Subcutaneous abdominal adipose tissue (tissue), 5 donors: ENCODE measurements at regions not wholly inside any gene's neighbourhood (a gene's known extent, or its start where the extent isn't known, plus 50 kb on each side); places are given as distances from the start of the nearest gene placed in this dataset.

Experiments
- H3K27ac ChIP-seq: one replicate; pipeline ENCODE4 v1.7.0; 2013; ENCODE audit warnings: low read depth, mild to moderate bottlenecking, inconsistent platforms, low read length, moderate library complexity
- H3K27me3 ChIP-seq, 5 donors: one replicate each; pipeline ENCODE4 v1.7.0; 2013; ENCODE audit warnings: low read length in 5 of 5, inconsistent platforms in 1 of 5; ENCODE audit not compliant: control insufficient read depth in 5 of 5, insufficient read depth in 4 of 5
- H3K36me3 ChIP-seq, 5 donors: one replicate each; pipeline ENCODE4 v1.7.0; 2013; ENCODE audit warnings: low read length in 5 of 5; ENCODE audit not compliant: control insufficient read depth in 5 of 5, insufficient read depth in 5 of 5
- H3K4me1 ChIP-seq, 5 donors: one replicate each; pipeline ENCODE4 v1.7.0; 2013; ENCODE audit warnings: low read length in 5 of 5, mild to moderate bottlenecking in 3 of 5, moderate library complexity in 1 of 5; ENCODE audit not compliant: control insufficient read depth in 5 of 5, insufficient read depth in 5 of 5
- H3K4me3 ChIP-seq, 5 donors: one replicate each; pipeline ENCODE4 v1.7.0; 2013; ENCODE audit warnings: low read length in 5 of 5, low read depth in 1 of 5
- H3K9ac ChIP-seq, 5 donors: one replicate each; pipeline ENCODE4 v1.7.0; 2013; ENCODE audit warnings: low read length in 5 of 5, mild to moderate bottlenecking in 4 of 5, moderate library complexity in 3 of 5
- H3K9me3 ChIP-seq, 5 donors: one replicate each; pipeline ENCODE4 v1.7.0; 2013; ENCODE audit warnings: low read length in 5 of 5; ENCODE audit not compliant: control insufficient read depth in 5 of 5
- donor health status: healthy.
- donor health status: healthy.
- donor health status: healthy.
- donor health status: healthy.
- donor health status: healthy.

DNA sequence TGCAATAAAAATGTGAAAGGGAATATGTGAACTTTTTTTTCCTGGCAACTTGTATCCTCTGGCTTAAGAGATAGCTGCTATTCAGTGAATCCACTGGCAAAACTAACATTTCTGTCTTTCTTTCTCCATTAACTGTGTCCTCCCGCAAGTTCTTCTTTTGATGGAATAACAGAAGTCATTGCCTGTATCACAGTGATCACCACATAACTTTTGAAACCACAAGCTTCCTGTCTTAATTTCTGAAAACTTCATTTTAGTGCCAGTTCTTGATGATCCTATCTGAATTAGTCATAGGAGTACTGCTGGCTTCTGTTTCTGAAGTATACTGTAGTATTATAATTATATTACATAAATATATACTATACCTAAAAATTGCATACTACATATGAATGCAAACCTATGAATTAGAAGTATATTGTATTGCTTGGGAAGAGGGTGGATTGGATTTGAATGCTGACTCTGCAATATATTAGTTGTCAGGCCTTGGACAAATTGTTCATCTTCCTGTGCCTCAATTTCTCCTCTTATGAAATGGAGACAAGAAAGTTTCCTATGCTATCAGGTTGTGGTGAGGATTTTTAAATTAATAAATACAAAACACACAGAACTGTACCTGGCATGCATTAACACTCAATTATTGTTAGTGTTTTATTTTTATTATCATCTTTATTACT lies 441.6 kb downstream of the CETN3 start:
- H3K27ac ChIP-seq = no peak overlapping the region
- H3K36me3 ChIP-seq = no peaks in the 10 kb centered on the region
- H3K27me3 ChIP-seq = no peaks in the 10 kb centered on the region

DNA sequence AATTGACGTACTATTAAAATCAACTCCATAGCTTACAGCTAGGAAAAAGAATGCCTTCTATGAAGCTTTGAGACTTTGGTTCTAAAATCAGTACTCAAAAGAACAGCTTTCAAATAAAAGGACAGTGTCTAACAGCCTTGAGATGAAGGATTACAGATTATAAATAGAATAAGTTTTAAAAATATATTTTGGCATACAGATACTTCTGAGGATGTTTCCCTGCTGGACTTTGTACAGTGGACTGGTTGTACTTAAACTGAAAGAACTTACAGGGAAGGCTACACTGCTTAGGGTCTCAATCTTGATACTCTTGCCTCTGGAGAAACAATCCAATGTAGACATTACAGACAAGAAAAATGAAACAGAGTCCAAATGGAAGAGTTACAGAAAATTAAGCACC lies 452.7 kb downstream of the CETN3 start:
- H3K9me3 ChIP-seq = no peaks in the 10 kb centered on the region
- H3K4me1 ChIP-seq = no peaks in the 10 kb centered on the region
- H3K27ac ChIP-seq = no peak overlapping the region
- H3K4me3 ChIP-seq = no peak overlapping the region
- no peak overlapping the region for H3K9ac ChIP-seq
- H3K36me3 ChIP-seq = no peaks in the 10 kb centered on the region
- H3K27me3 ChIP-seq = no peaks in the 10 kb centered on the region

More for the DNA sequence above, 441.6 kb downstream of the CETN3 start:
- Histone ChIP-seq H3K4me3 (no peak overlapping the region), H3K9me3 (no peaks in the 10 kb centered on the region), H3K9ac (no peak overlapping the region), H3K4me1 (no peaks in the 10 kb centered on the region)

DNA sequence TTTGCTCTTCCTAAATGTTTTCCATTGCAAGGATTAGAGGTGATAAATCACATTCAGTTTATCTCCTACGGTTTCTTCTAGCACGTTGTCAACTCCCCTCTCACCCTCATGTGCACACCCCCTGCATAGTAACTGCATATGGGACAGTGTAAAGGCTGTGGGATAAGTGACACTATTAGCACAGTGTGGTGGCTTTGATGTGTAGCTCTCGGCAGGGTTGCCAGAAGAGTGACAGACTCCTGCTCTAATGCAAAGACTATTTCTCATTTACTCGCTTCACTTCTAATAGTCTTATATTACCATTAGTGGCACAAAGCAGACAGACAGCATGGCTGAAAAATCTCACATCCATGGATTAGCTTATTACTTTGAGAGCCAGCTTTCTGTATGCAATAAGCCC lies 454.6 kb downstream of the CETN3 start:
- Histone ChIP-seq H3K27me3 (no peaks in the 10 kb centered on the region), H3K27ac (no peak overlapping the region), H3K4me1 (no peaks in the 10 kb centered on the region), H3K9ac (no peak overlapping the region), H3K4me3 (no peak overlapping the region), H3K36me3 (no peaks in the 10 kb centered on the region), H3K9me3 (no peaks in the 10 kb centered on the region)

DNA sequence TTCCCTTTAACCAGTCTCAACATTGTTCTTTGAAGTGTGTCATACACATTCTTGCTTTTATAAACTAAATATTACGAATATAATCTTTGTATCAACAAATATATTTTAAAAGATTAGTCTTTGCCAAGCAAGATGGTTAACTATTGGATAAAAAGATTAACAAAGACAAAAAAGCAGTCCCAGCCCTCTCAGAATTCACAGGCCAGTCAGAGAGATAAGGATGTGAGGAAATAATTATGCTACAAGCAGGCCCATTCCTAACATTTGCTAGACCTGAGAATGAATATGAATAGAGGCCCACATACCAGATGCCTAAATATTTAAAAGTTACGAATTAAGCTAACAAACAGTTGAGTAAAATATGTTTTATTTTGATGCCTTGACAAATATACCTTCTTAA lies 457.7 kb downstream of the CETN3 start:
- H3K36me3 ChIP-seq = no peaks in the 10 kb centered on the region
- no peak overlapping the region for H3K27ac ChIP-seq
- H3K4me1 ChIP-seq = no peaks in the 10 kb centered on the region
- H3K9me3 ChIP-seq = no peaks in the 10 kb centered on the region
- no peak overlapping the region for H3K4me3 ChIP-seq
- no peak overlapping the region for H3K9ac ChIP-seq
- H3K27me3 ChIP-seq = no peaks in the 10 kb centered on the region

DNA sequence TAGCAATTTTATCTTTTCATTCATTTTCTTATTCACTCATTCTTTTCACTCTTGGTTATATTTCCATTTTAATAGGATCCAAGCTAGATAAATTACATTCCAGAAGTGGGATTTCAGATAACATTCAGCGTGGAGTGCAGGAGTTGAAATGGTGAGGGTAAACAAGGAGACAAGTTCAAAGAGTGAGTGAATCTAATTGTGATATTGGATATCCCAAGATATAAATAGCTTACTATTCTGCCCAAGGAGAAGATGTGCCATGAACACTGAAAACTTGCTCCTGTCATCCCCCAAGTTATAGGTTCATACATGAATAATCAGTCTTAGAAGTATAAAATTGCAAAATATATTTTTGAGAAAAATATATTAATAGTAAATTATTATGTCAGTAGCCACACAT lies 459.3 kb downstream of the CETN3 start:
- Histone ChIP-seq H3K4me3 (no peak overlapping the region), H3K9me3 (no peaks in the 10 kb centered on the region), H3K9ac (no peak overlapping the region), H3K27ac (no peak overlapping the region), H3K4me1 (no peaks in the 10 kb centered on the region), H3K27me3 (no peaks in the 10 kb centered on the region), H3K36me3 (no peaks in the 10 kb centered on the region)

DNA sequence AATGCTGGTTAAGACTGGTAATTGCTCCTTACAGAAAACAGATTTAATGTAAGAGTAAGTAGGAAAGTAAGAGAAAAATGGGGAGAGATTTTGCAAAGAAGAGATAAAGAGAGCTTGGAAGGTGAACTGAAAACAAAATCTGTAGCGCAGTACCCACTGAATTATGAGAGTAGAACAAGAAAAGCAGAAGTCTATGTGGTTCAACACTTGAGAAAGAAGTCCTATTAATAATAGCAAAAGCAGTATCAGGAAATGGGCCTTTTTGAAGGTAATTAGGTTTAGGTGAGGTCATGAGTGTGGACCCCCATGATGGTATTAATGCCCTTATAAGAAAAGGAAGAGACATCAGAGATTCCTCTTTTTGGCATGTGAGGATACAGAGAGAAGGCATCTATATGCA lies 460.6 kb downstream of the CETN3 start:
- Histone ChIP-seq H3K27me3 (no peaks in the 10 kb centered on the region), H3K27ac (no peak overlapping the region), H3K9me3 (no peaks in the 10 kb centered on the region), H3K36me3 (no peaks in the 10 kb centered on the region), H3K4me3 (no peak overlapping the region), H3K9ac (no peak overlapping the region), H3K4me1 (no peaks in the 10 kb centered on the region)

DNA sequence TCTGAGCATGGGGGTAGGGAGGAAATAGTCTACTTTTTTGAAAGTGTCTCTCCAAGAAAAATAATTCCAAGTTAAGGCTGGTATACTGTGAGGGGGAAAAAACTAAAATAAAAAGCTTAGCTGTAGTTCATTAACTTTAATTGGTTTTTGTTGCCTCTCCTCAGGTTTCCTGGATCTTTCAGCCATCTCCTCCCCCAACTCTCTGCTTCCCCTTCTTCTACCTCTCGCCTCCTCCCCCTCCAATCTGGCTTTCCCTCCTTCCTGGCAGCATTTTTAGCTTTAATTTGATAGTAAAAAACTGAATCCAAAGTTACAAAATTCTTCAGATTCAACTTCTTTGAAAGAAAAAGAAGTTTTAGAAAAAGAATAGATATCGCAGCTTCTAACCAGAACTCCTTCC lies 462.6 kb downstream of the CETN3 start:
- H3K36me3 ChIP-seq = no peaks in the 10 kb centered on the region
- H3K27me3 ChIP-seq = no peaks in the 10 kb centered on the region
- no peak overlapping the region for H3K9ac ChIP-seq
- H3K27ac ChIP-seq = no peak overlapping the region
- H3K4me3 ChIP-seq = no peak overlapping the region
- no peaks in the 10 kb centered on the region for H3K9me3 ChIP-seq
- H3K4me1 ChIP-seq = no peaks in the 10 kb centered on the region

DNA sequence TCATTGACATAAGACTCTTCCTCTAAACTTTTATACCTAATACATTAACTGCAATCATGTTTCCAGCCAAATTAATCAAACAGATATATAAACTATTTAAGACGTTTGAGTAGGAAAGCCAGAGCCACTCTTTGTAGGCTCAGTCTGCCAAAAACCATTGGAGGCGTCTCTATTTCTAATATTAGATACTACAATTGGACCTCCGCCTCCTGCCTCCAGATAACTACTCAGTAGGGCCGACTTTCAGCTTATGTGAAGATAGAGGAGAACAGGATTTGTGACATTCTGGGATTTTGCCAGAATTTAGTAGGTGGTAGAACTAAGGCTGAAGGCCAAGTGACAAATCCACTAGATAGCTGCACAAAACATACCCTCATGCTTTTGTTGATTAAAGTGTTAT lies 463.0 kb downstream of the CETN3 start:
- Histone ChIP-seq H3K36me3 (no peaks in the 10 kb centered on the region), H3K27ac (no peak overlapping the region), H3K4me3 (no peak overlapping the region), H3K27me3 (no peaks in the 10 kb centered on the region), H3K9ac (no peak overlapping the region), H3K9me3 (no peaks in the 10 kb centered on the region), H3K4me1 (no peaks in the 10 kb centered on the region)

DNA sequence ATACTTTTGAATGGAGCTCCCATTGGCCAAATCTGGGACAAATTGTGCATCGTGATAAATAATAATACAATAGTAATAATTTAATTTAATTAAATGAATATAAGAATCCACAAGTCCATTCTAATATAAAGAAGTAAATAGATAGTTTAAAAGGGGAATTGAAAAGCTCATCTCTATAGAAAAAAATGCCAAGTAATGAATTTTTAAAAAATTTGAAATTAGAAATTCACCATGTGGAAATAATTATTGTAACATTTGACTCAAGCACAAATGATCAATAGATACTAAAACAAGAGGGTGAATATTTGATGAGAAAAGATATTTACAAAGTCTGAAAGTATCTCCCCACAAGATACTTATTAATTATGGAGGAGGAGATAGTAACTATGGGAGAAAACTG lies 467.4 kb downstream of the CETN3 start:
- no peak overlapping the region for H3K27ac ChIP-seq
- no peaks in the 10 kb centered on the region for H3K36me3 ChIP-seq
- H3K4me1 ChIP-seq = no peaks in the 10 kb centered on the region
- H3K4me3 ChIP-seq = no peak overlapping the region
- no peaks in the 10 kb centered on the region for H3K27me3 ChIP-seq
- no peak overlapping the region for H3K9ac ChIP-seq
- H3K9me3 ChIP-seq = no peaks in the 10 kb centered on the region

DNA sequence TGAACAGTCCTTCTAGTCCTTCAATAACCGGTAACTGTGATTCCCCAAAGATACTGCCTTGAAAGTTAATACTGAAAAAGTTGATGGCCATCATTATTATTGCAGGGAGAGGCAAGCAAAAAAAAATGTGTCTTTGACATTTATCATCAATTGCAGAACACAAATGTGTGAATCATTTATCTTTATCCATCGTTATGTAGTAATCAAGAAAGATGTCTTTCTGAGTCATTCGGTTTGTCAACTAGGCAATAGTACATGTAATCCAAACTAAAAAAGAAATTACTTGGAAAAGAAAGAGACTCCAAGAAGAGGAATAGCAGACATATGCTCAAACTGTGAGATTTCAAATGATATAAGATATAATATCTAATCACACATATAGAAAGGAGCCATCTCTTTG lies 473.0 kb downstream of the CETN3 start:
- Histone ChIP-seq H3K4me3 (no peak overlapping the region), H3K9me3 (no peaks in the 10 kb centered on the region), H3K36me3 (no peaks in the 10 kb centered on the region), H3K4me1 (no peaks in the 10 kb centered on the region), H3K27ac (no peak overlapping the region), H3K27me3 (no peaks in the 10 kb centered on the region), H3K9ac (no peak overlapping the region)

DNA sequence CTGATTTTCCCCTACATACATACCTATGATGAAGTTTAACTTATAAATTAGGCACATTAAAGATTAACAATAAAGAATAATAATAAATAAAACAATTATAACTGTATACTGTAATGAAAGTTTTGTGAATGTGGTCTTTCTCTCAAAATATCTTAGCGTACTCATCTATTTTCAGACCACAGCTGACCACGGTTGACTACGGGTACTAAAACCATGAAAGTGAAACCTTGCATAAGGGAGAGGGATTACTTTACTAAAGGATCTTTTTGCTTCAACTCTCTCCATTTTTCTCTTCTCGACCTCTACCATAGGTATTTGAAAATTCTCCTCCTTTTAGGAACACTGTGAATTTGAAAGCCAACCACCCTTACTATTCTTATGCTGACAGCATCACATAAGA lies 475.5 kb downstream of the CETN3 start:
- Histone ChIP-seq H3K4me1 (peaks cover 0 to 7% (median 0%) of the 10 kb centered on the region in 5 donors), H3K36me3 (no peaks in the 10 kb centered on the region), H3K9me3 (no peaks in the 10 kb centered on the region), H3K27ac (no peak overlapping the region), H3K4me3 (no peak overlapping the region), H3K27me3 (no peaks in the 10 kb centered on the region), H3K9ac (no peak overlapping the region)
